B cell (primary cell): ENCODE measurements at regions not wholly inside any gene's neighbourhood (a gene's known extent, or its start where the extent isn't known, plus 50 kb on each side); places are given as distances from the start of the nearest gene placed in this dataset.

Experiments
- EZH2 ChIP-seq: IDR thresholded peaks from 2 replicates; pipeline ENCODE4 v1.6.1; 2012; ENCODE audit warnings: borderline replicate concordance, low read depth, mild to moderate bottlenecking, moderate library complexity, low read length; ENCODE audit not compliant: insufficient read depth, poor library complexity, severe bottlenecking
- TF ChIP-seq, protein P1 (sequence below): fragments of 200-600 bp; IDR thresholded peaks from one replicate; pipeline ENCODE4 v1.8.0; 2022; ENCODE audit warnings: antibody characterized with exemption, mild to moderate bottlenecking

DNA sequence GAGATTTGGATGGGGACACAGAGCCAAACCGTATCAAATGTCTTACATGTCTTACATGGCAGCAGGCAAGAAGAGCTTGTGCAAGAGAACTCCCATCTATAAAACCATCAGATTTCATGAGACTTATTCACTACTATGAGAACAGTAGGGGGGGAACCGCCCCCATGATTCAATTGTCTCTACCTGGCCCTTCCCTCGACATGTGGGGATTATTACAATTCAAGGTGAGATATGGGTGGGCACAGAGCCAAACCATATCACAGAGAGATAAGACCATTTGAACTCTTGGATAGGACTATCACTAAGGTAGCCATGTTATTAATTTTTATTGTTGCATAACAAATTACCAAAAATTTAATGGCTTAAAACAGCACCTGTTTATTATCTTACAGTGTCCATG, 611.7 kb downstream of the SOX6 start:
- TF ChIP-seq, protein P1, sequence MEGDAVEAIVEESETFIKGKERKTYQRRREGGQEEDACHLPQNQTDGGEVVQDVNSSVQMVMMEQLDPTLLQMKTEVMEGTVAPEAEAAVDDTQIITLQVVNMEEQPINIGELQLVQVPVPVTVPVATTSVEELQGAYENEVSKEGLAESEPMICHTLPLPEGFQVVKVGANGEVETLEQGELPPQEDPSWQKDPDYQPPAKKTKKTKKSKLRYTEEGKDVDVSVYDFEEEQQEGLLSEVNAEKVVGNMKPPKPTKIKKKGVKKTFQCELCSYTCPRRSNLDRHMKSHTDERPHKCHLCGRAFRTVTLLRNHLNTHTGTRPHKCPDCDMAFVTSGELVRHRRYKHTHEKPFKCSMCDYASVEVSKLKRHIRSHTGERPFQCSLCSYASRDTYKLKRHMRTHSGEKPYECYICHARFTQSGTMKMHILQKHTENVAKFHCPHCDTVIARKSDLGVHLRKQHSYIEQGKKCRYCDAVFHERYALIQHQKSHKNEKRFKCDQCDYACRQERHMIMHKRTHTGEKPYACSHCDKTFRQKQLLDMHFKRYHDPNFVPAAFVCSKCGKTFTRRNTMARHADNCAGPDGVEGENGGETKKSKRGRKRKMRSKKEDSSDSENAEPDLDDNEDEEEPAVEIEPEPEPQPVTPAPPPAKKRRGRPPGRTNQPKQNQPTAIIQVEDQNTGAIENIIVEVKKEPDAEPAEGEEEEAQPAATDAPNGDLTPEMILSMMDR: no peak
- TF ChIP-seq EZH2: no peak
